ENCODE measurements at regions not wholly inside any gene's neighbourhood (a gene's known extent, or its start where the extent isn't known, plus 50 kb on each side); places are given as distances from the start of the nearest gene placed in this dataset.

DNA sequence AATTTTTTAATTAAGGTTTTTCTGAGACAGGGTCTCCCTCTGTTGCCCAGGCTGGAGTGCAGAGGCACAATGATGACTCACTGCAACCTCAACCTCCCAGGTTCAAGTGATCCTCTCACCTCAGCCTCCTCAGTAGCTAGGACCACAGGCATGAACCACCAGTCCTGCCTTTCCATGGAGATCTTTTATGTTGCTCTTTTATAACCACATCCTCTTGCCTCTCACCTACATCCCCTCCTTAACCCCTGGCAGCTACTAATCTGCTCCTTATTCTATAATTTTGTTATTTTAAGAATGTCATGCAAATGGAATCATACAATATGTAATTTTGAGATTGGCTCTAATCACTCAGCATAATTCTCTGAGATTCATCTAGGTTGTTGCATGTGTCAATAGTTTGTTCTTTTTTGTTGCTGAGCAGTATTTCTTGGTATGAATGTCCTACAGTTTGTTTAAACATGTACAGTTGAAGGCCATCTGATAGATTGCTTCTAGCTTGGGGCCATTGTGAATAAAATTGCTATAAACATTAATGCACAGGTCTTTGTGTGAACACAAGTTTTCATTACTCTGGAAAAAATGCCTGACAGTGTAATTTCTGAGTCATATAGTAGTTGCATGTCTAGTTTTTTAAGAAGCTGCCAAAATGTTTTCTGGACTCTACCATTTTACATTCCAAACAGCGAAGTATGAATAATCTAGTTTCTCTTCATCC lies 249.2 kb upstream of the AMIGO2 start:
- no peak for TF ChIP-seq EZH2 (IDR thresholded peaks at IDR 0.05; ENCODE audit: low read length, unreplicated experiment)
- TF ChIP-seq, protein P1, sequence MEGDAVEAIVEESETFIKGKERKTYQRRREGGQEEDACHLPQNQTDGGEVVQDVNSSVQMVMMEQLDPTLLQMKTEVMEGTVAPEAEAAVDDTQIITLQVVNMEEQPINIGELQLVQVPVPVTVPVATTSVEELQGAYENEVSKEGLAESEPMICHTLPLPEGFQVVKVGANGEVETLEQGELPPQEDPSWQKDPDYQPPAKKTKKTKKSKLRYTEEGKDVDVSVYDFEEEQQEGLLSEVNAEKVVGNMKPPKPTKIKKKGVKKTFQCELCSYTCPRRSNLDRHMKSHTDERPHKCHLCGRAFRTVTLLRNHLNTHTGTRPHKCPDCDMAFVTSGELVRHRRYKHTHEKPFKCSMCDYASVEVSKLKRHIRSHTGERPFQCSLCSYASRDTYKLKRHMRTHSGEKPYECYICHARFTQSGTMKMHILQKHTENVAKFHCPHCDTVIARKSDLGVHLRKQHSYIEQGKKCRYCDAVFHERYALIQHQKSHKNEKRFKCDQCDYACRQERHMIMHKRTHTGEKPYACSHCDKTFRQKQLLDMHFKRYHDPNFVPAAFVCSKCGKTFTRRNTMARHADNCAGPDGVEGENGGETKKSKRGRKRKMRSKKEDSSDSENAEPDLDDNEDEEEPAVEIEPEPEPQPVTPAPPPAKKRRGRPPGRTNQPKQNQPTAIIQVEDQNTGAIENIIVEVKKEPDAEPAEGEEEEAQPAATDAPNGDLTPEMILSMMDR (conservative IDR thresholded peaks at IDR 0.05; ENCODE audit: low read depth, low read length): no peak

All from PC-3 (cell line).